Type B pancreatic cell (in vitro differentiated cells): ENCODE measurements at regions not wholly inside any gene's neighbourhood (a gene's known extent, or its start where the extent isn't known, plus 50 kb on each side); places are given as distances from the start of the nearest gene placed in this dataset.

Experiments
- DNase-seq: peaks from one replicate; pipeline ENCODE4 v3.0.0; 2021; ENCODE audit warnings: mixed read lengths; ENCODE audit not compliant: unreplicated experiment; ENCODE audit errors: extremely low spot score
- H3K27ac Mint-ChIP-seq: 2 replicates; pipeline ENCODE4 v1.8.0; 2021; ENCODE audit warnings: mild to moderate bottlenecking, mixed read lengths
- H3K27me3 Mint-ChIP-seq: 2 replicates; pipeline ENCODE4 v1.8.0; 2021; ENCODE audit warnings: mixed read lengths
- H3K36me3 Mint-ChIP-seq: 2 replicates; pipeline ENCODE4 v1.8.0; 2021; ENCODE audit warnings: mixed read lengths
- H3K4me1 Mint-ChIP-seq: one replicate; pipeline ENCODE4 v1.8.0; 2021; ENCODE audit warnings: mixed read lengths; ENCODE audit not compliant: unreplicated experiment
- H3K4me3 Mint-ChIP-seq: 2 replicates; pipeline ENCODE4 v1.8.0; 2021; ENCODE audit warnings: mild to moderate bottlenecking, mixed read lengths
- H3K9me3 Mint-ChIP-seq: 2 replicates; pipeline ENCODE4 v1.8.0; 2021; ENCODE audit warnings: mixed read lengths
- TF ChIP-seq, protein P1 (sequence below): fragments of 200-600 bp; sonication (generic); conservative IDR thresholded peaks from 2 replicates; pipeline ENCODE4 v1.5.0; 2021; ENCODE audit warnings: antibody characterized with exemption, mild to moderate bottlenecking

DNA sequence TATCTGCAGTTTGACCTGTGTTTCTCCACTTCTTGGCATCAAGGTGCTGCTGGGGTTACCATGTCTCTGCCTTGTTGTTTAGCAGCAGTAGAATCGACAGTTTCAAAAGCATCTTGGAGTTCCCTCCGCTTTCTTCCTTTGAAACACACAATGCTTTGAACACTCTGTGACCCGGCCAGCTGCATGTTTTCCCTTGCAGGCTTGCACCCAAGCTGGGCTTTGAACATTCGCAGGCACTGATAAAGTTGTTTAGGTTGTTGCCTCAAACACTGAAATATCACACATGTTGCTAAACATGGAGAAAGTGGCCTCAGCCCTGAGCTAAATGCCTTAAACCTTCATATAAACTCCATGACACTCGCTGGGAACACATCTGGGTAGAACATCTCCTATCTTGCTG, 251.7 kb downstream of the TSN start:
- TF ChIP-seq, protein P1, sequence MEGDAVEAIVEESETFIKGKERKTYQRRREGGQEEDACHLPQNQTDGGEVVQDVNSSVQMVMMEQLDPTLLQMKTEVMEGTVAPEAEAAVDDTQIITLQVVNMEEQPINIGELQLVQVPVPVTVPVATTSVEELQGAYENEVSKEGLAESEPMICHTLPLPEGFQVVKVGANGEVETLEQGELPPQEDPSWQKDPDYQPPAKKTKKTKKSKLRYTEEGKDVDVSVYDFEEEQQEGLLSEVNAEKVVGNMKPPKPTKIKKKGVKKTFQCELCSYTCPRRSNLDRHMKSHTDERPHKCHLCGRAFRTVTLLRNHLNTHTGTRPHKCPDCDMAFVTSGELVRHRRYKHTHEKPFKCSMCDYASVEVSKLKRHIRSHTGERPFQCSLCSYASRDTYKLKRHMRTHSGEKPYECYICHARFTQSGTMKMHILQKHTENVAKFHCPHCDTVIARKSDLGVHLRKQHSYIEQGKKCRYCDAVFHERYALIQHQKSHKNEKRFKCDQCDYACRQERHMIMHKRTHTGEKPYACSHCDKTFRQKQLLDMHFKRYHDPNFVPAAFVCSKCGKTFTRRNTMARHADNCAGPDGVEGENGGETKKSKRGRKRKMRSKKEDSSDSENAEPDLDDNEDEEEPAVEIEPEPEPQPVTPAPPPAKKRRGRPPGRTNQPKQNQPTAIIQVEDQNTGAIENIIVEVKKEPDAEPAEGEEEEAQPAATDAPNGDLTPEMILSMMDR = no peak
- no peak for DNase-seq
- H3K4me1 Mint-ChIP-seq = peaks cover 25% of the 10 kb centered on the region
- H3K36me3 Mint-ChIP-seq = no peaks in the 10 kb centered on the region
- H3K4me3 Mint-ChIP-seq = no peak overlapping the region
- no peaks in the 10 kb centered on the region for H3K9me3 Mint-ChIP-seq
- no peak overlapping the region for H3K27ac Mint-ChIP-seq
- H3K27me3 Mint-ChIP-seq = peaks cover 5% of the 10 kb centered on the region

DNA sequence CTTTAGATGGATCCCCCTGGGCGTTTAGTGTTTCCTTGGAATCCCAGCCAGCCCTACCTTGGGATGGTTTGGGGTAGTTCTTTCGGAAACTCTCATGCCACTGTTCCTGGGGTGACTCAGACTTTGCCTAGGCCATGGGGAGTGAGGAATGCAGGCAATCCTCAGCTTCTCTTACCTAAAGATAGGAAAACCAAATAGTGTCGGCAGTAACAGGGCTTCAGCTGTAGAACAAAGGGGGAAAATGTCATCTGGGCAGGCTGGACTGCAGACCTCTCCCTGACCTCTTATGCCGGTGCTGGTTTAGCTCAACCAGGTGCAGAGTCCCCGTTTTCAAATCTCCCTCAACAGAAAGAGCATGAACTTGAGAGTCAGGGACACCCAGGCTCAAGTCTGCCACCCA, 252.1 kb downstream of the TSN start:
- peaks cover 25% of the 10 kb centered on the region for H3K4me1 Mint-ChIP-seq
- TF ChIP-seq, protein P1 = no peak

DNA sequence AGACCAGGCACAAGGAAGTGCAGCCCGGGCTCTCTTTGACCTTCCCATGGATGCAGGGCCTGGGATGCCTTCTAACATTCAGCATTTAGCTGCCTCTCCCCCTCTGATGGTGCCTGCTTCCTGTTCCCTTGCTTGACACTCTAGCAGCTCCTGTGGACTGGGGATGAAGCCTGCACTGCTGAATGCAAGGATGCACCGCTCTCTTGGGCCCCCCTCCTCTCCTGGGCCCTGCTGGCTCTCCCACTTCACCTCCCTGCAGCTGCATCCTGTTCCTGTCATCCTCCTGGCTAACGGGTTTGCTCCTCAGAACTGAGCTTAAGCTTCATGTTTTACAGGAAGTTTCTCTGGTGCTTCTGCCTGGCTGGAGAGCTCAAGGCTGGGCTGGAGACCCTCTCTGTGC, 254.1 kb downstream of the TSN start:
- no peak overlapping the region for H3K27ac Mint-ChIP-seq
- peaks cover 25% of the 10 kb centered on the region for H3K4me1 Mint-ChIP-seq
- no peaks in the 10 kb centered on the region for H3K36me3 Mint-ChIP-seq
- DNase-seq = no peak
- TF ChIP-seq, protein P1 = no peak
- no peaks in the 10 kb centered on the region for H3K9me3 Mint-ChIP-seq
- peaks cover 6% of the 10 kb centered on the region for H3K27me3 Mint-ChIP-seq
- no peak overlapping the region for H3K4me3 Mint-ChIP-seq

More for the DNA sequence above, 252.1 kb downstream of the TSN start:
- H3K4me3 Mint-ChIP-seq = no peak overlapping the region
- peaks cover 6% of the 10 kb centered on the region for H3K27me3 Mint-ChIP-seq
- DNase-seq = no peak
- no peaks in the 10 kb centered on the region for H3K36me3 Mint-ChIP-seq
- no peaks in the 10 kb centered on the region for H3K9me3 Mint-ChIP-seq
- H3K27ac Mint-ChIP-seq = no peak overlapping the region

DNA sequence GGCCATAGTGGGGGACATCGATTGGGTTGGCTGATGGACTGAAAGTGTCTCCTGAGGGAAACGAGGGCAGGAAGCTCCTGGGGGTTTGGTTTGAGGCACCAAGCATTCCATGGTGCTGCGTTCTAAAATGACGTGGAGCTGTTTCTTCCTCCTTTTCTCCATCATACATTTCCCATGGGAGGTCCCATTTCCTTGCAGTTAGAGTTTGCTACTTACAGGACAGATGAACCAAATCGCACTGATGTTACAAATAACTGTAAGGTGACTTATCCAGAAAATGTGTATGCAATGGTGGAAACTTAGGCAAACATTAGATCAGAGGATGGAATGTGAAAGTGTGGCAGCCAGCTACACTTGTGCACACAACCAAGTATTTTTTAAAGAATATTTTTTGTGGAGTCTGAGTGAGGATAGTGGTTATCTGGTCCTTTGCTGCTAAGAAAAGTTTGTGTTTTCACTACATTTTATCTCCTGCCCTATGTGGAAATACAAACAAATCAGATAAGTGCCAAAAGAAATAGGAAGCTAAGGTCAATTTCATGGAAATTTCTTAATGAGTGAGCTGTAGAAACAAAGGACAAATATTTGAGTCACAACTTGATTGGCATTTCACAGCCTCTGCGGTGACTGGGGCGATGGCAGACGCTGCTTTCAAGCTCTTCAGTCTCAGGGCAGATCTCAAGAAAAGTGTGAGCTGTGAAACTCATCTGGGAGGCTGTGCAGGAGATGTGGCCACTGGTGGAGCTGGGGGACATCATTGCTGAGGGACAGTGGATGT, 256.2 kb downstream of the TSN start:
- Mint-ChIP-seq H3K4me1 (peaks cover 25% of the 10 kb centered on the region), H3K4me3 (no peak overlapping the region), H3K27ac (no peak overlapping the region), H3K36me3 (no peaks in the 10 kb centered on the region), H3K27me3 (peaks cover 6% of the 10 kb centered on the region), H3K9me3 (no peaks in the 10 kb centered on the region)
- no peak for DNase-seq
- TF ChIP-seq, protein P1 = no peak

DNA sequence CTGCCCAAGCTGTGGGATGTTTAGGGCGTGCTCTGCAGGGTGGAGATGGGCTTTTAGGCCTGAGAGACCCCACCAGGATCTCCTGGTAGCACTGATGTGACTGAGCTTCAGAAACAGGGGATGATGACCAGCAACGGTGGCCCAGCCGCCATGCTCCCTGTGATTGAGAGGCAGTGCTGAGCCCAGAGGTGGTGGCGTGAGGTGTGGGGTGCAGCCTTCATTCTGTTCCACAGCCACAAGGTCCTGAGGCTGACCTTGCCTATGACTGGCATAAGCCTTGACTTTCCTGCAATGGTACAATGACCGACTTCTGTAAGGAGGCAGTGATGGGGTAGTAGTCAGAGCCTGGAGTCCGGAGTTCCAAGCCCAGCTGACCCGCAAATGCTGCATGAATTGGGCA, 263.3 kb downstream of the TSN start:
- Mint-ChIP-seq H3K27me3 (peaks cover 6% of the 10 kb centered on the region), H3K36me3 (no peaks in the 10 kb centered on the region), H3K4me1 (peaks cover 6% of the 10 kb centered on the region), H3K4me3 (no peak overlapping the region), H3K27ac (no peak overlapping the region), H3K9me3 (peaks cover 4% of the 10 kb centered on the region)
- TF ChIP-seq, protein P1 = no peak
- DNase-seq = no peak
